Coronary artery (tissue), 2 donors: ENCODE measurements at regions not wholly inside any gene's neighbourhood (a gene's known extent, or its start where the extent isn't known, plus 50 kb on each side); places are given as distances from the start of the nearest gene placed in this dataset.

Experiments used
- DNase-seq: peaks from one replicate; pipeline ENCODE4 v3.0.0-alpha.2; 2017; ENCODE audit warnings: low spot score
- H3K27ac ChIP-seq, 2 donors: fragments of 200-600 bp; sonication (generic); one replicate each; pipeline ENCODE4 v1.5.1; 2016 to 2019
- H3K4me3 ChIP-seq: fragments of 200-600 bp; sonication (generic); 2 replicates; pipeline ENCODE4 v1.5.1; 2016; ENCODE audit warnings: mild to moderate bottlenecking, moderate library complexity
- TF ChIP-seq, protein P1 (sequence below): fragments of 200-600 bp; sonication (generic); IDR thresholded peaks from one replicate; pipeline ENCODE4 v1.5.1; 2019; ENCODE audit warnings: antibody characterized with exemption

GRCh38 chr14:42011221-42011620, 404.5 kb downstream of the LRFN5 start:
- no peak overlapping the region for H3K27ac ChIP-seq
- H3K4me3 ChIP-seq, result no peak overlapping the region
- TF ChIP-seq, protein P1, sequence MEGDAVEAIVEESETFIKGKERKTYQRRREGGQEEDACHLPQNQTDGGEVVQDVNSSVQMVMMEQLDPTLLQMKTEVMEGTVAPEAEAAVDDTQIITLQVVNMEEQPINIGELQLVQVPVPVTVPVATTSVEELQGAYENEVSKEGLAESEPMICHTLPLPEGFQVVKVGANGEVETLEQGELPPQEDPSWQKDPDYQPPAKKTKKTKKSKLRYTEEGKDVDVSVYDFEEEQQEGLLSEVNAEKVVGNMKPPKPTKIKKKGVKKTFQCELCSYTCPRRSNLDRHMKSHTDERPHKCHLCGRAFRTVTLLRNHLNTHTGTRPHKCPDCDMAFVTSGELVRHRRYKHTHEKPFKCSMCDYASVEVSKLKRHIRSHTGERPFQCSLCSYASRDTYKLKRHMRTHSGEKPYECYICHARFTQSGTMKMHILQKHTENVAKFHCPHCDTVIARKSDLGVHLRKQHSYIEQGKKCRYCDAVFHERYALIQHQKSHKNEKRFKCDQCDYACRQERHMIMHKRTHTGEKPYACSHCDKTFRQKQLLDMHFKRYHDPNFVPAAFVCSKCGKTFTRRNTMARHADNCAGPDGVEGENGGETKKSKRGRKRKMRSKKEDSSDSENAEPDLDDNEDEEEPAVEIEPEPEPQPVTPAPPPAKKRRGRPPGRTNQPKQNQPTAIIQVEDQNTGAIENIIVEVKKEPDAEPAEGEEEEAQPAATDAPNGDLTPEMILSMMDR, result no peak
- no peak for DNase-seq

- TF ChIP-seq, protein P1, result no peak
- H3K4me3 ChIP-seq, result no peak overlapping the region
- no peak overlapping the region for H3K27ac ChIP-seq
- DNase-seq, result no peak
Measured at GRCh38 chr14:42004321-42004720, 397.6 kb downstream of the LRFN5 start.

DNA sequence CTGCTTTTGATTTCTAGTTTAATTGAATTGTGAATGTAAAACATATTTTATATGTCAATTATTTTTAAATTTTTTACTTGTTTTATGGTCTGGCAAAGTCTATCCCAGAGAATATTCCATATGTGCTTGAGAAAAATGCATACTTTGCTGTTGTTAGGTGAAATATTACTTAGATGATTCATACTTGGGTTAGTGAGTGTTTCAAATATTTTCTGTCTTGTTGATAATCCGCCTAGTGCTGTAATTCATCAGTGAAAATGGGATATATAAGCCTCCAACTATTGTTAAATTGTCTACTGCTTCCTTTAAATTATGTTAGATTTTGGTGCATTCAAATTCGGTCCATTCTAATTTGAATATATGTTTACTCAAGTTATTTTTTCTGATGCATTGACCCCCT, 395.5 kb downstream of the LRFN5 start:
- DNase-seq, result no peak
- Histone ChIP-seq H3K27ac (no peak overlapping the region), H3K4me3 (no peak overlapping the region)
- TF ChIP-seq, protein P1, result no peak

- no peak for DNase-seq
- Histone ChIP-seq H3K27ac (no peak overlapping the region), H3K4me3 (no peak overlapping the region)
- TF ChIP-seq, protein P1, result no peak
Measured at GRCh38 chr14:42001431-42001830, 394.8 kb downstream of the LRFN5 start.

GRCh38 chr14:42000450-42000849, 393.8 kb downstream of the LRFN5 start:
- no peak for DNase-seq
- H3K27ac ChIP-seq, result no peak overlapping the region
- H3K4me3 ChIP-seq, result no peak overlapping the region
- TF ChIP-seq, protein P1, result no peak

DNA sequence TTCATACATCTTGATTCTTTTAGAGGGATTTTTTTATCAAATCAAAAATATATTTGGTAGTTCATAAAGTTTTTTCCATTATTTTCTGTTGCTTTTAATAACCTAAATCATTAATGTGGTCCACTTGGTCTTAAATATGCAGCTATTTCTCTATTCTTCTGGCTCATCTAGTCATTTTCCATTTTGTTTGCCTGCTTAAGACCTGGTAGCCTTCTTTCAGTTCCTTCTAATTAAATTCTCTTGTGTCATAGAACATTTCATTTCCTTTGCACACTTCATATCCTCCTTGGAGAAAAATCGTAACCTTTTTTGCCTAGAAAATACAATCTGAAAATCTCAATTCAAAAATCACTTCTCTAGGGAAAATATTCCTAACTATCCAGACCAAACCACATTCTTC, 387.0 kb downstream of the LRFN5 start:
- TF ChIP-seq, protein P1, result no peak
- Histone ChIP-seq H3K4me3 (no peak overlapping the region), H3K27ac (no peak overlapping the region)
- no peak for DNase-seq

DNA sequence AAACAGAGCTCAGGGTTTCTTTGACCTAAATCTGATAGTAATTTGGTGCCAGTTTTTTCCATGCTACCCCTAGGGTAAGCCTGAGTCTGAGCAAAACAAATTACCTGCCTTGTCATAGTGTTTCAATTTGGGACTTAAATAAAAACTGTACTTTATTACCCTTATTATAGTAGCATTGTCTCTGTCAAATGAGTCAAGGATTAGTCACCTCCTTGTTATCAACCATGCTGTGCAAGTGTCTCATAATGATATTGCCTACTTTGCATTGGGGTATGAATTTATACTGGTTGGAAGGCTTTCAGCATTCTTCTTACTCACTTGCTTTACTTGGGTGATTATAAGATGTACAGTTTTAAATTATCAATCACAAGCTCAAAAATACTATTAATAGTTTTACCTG, 380.0 kb downstream of the LRFN5 start:
- no peak for DNase-seq

More for the DNA sequence above, 380.0 kb downstream of the LRFN5 start:
- TF ChIP-seq, protein P1, result no peak
- Histone ChIP-seq H3K4me3 (no peak overlapping the region), H3K27ac (no peak overlapping the region)
